K562 (cell line): ENCODE measurements at regions not wholly inside any gene's neighbourhood (a gene's known extent, or its start where the extent isn't known, plus 50 kb on each side); places are given as distances from the start of the nearest gene placed in this dataset.

Source experiments
- ATAC-seq: fragments of 200-7000 bp; cut with Tn5 transposase; 3 replicates; pipeline ENCODE4 v1.9.1; 2020; ENCODE audit warnings: moderate library complexity
- BruUV-seq: library from RNA; stranded (reverse); fragments of 400-500 nt; replicated peaks from 2 replicates; lab custom pipeline; 2021; lab: Mats Ljungman, UMichigan
- CTCF ChIA-PET: fragments of 300-600 bp; formaldehyde crosslinking; extraction: SDS; loops from one replicate; lab custom pipeline; 2021; ENCODE audit warnings: low intra/inter-chr PET ratio; lab: Yijun Ruan, JAX
- POLR2A ChIA-PET: fragments of 300-600, 350-650 bp; sonication (Branson Sonifier 250); formaldehyde crosslinking; extraction: SDS; loops from one replicate; lab custom pipeline; 2021; ENCODE audit warnings: antibody characterized with exemption, inconsistent platforms; lab: Yijun Ruan, JAX
- DNase-seq, 4 experiments: peaks; one replicate each; pipeline versions ENCODE4 v3.0.0 to v3.0.0-alpha.2; 2011 to 2018; ENCODE audit warnings: low spot score in 3 of 4, mixed read lengths in 3 of 4; ENCODE audit errors: extremely low read depth in 1 of 4
- FAIRE-seq: peaks from 2 replicates; lab custom pipeline; 2011; peaks lifted over from hg19 to GRCh38; lab: Jason Lieb, UNC
- H2AFZ ChIP-seq: 2 replicates; pipeline ENCODE4 v1.6.0; 2011; ENCODE audit warnings: low read depth, low read length, control low read depth, inconsistent platforms
- H3K27ac ChIP-seq: fragments of 200-600 bp; 3 replicates; pipeline ENCODE4 v1.8.0; 2011; ENCODE audit warnings: low read depth, mild to moderate bottlenecking, control low read depth, inconsistent platforms, low read length, moderate library complexity, mixed read lengths; ENCODE audit errors: extremely low read depth
- H3K27me3 ChIP-seq, 2 experiments: fragments of 300-600 bp in 1 of 2; 2 replicates in 1 of 2; 3 replicates in 1 of 2; pipeline versions ENCODE4 v1.6.0 to v1.8.0; 2011; ENCODE audit warnings: inconsistent platforms in 2 of 2, low read length in 2 of 2, mild to moderate bottlenecking in 1 of 2, mixed read lengths in 1 of 2, moderate library complexity in 1 of 2; ENCODE audit not compliant: control insufficient read depth in 2 of 2, insufficient read depth in 2 of 2
- H3K36me3 ChIP-seq: fragments of 300-600 bp; 3 replicates; pipeline ENCODE4 v1.8.0; 2011; ENCODE audit warnings: mild to moderate bottlenecking, low read length, inconsistent platforms; ENCODE audit not compliant: control insufficient read depth, insufficient read depth
- H3K4me1 ChIP-seq, 2 experiments: fragments of 200-600 bp in 1 of 2; replicated peaks in 1 of 2; 2 replicates in 1 of 2; 3 replicates in 1 of 2; pipeline versions ENCODE4 v1.5.1 to v1.8.0; 2011; ENCODE audit warnings: inconsistent platforms in 2 of 2, low read length in 2 of 2, mild to moderate bottlenecking in 1 of 2, mixed read lengths in 1 of 2, moderate library complexity in 1 of 2; ENCODE audit not compliant: control insufficient read depth in 2 of 2, insufficient read depth in 2 of 2
- H3K4me2 ChIP-seq: 2 replicates; pipeline ENCODE4 v1.6.1; 2011; ENCODE audit warnings: low read length, control low read depth, inconsistent platforms, mixed read lengths; ENCODE audit not compliant: insufficient read depth
- H3K4me3 ChIP-seq: fragments of 200-600 bp; sonication (generic), shearing (Covaris generic); 2 replicates; pipeline ENCODE4 v1.5.1; 2016; ENCODE audit warnings: control low read depth, inconsistent platforms
- H3K79me2 ChIP-seq: fragments of 200-600 bp; 3 replicates; pipeline ENCODE4 v1.8.0; 2011; ENCODE audit warnings: low read length, inconsistent platforms; ENCODE audit not compliant: control insufficient read depth, insufficient read depth
- H3K9ac ChIP-seq, 2 experiments: 2 replicates each; pipeline versions ENCODE4 v1.6.0 to v1.6.1; 2011; ENCODE audit warnings: low read depth in 2 of 2, low read length in 2 of 2, control low read depth in 1 of 2, inconsistent platforms in 1 of 2, mild to moderate bottlenecking in 1 of 2, mixed read lengths in 1 of 2; ENCODE audit not compliant: insufficient read depth in 1 of 2
- H3K9me1 ChIP-seq: one replicate; pipeline ENCODE4 v1.6.0; 2011; ENCODE audit warnings: inconsistent platforms, mild to moderate bottlenecking, low read length, moderate library complexity; ENCODE audit not compliant: control insufficient read depth, insufficient read depth
- H3K9me3 ChIP-seq: replicated peaks from 2 replicates; pipeline ENCODE4 v1.5.1; 2011; ENCODE audit warnings: low read depth, low read length, inconsistent platforms; ENCODE audit not compliant: control insufficient read depth, insufficient read depth
- H4K20me1 ChIP-seq: replicated peaks from 2 replicates; pipeline ENCODE4 v1.6.1; 2011; ENCODE audit warnings: low read length, inconsistent platforms, mixed read lengths; ENCODE audit not compliant: control insufficient read depth, insufficient read depth
- ATF1 ChIP-seq, 2 experiments: fragments of 450-650 bp in 1 of 2; IDR thresholded peaks; 2 replicates each; pipeline ENCODE4 v1.6.1; 2016; ENCODE audit warnings: missing compliant biosample characterization in 1 of 2, missing genetic modification characterization in 1 of 2
- BRF1 ChIP-seq: IDR thresholded peaks from 3 replicates; pipeline ENCODE4 v1.6.1; 2011; ENCODE audit warnings: borderline replicate concordance, mild to moderate bottlenecking; ENCODE audit not compliant: insufficient read length; ENCODE audit errors: extremely low read depth
- ERF ChIP-seq: fragments of 450-650 bp; formaldehyde crosslinking; IDR thresholded peaks from 2 replicates; pipeline ENCODE4 v1.4.0; 2020; ENCODE audit warnings: mild to moderate bottlenecking, mixed read lengths
- GABPB2 ChIP-seq: fragments of 250-450 bp; sonication (Bioruptor Pico); conservative IDR thresholded peaks from 2 replicates; pipeline ENCODE4 v1.5.1; 2021; ENCODE audit warnings: mild to moderate bottlenecking
- PREB ChIP-seq: sonication (generic); formaldehyde crosslinking; IDR thresholded peaks from 2 replicates; pipeline ENCODE4 v1.8.1; 2023; ENCODE audit warnings: mild to moderate bottlenecking, missing genetic modification reagents
- RAD51 ChIP-seq: fragments of 450-650 bp; IDR thresholded peaks from 2 replicates; pipeline ENCODE4 v1.7.1; 2016; ENCODE audit warnings: low read depth, mild to moderate bottlenecking, borderline replicate concordance
- SUPT5H ChIP-seq: fragments of 450-650 bp; IDR thresholded peaks from 2 replicates; pipeline ENCODE4 v1.6.1; 2016
- TRIM28 ChIP-seq: fragments of 450-650 bp; IDR thresholded peaks from 2 replicates; pipeline ENCODE4 v1.6.1; 2017
- ZFP91 ChIP-seq: sonication (generic); formaldehyde crosslinking; IDR thresholded peaks from 2 replicates; pipeline ENCODE4 v1.8.0; 2022; ENCODE audit warnings: mild to moderate bottlenecking, missing genetic modification reagents
- ZNF324 ChIP-seq: fragments of 250-450 bp; sonication (Bioruptor Pico); IDR thresholded peaks from 2 replicates; pipeline ENCODE4 v1.4.0; 2020; ENCODE audit warnings: mild to moderate bottlenecking
- ZNF76 ChIP-seq: fragments of 250-450 bp; sonication (Bioruptor Pico); IDR thresholded peaks from 2 replicates; pipeline ENCODE4 v1.4.0; 2020; ENCODE audit warnings: mild to moderate bottlenecking, moderate library complexity, borderline replicate concordance
- WGBS: fragments of 100-300 bp; shearing (Covaris generic); methylation state at CpG from one replicate; pipeline ENCODE4 v1.1.6; 2016; ENCODE audit warnings: low coverage, mixed read lengths; ENCODE audit not compliant: insufficient coverage; ENCODE audit errors: missing lambda C conversion rate; 5-methylcytosine and 5-hydroxymethylcytosine counted together
- in situ Hi-C: fragments of 300-500 bp; cut with MboI; formaldehyde crosslinking; loops from 4 replicates; pipeline ENCODE4 v1.15.0; 2018; ENCODE audit warnings: inconsistent platforms, mixed read lengths
- intact Hi-C: fragments of 100-400 bp; cut with micrococcal nuclease; formaldehyde crosslinking; loops from 2 replicates; pipeline ENCODE4 v1.14.2; 2022

GRCh38 chr13:79675931-79676660 is 195.1 kb downstream of the NDFIP2 start:
- POLR2A ChIA-PET, result no interaction called here
- Histone ChIP-seq H3K4me3 (no peak overlapping the region), H2AFZ (no peak overlapping the region), H3K27me3 (no peaks in the 10 kb centered on the region), H3K4me2 (no peak overlapping the region), H3K9me3 (no peaks in the 10 kb centered on the region), H3K27ac (no peak overlapping the region), H3K4me1 (no peaks in the 10 kb centered on the region), H3K9ac (no peak overlapping the region), H3K79me2 (no peaks in the 10 kb centered on the region), H3K9me1 (no peaks in the 10 kb centered on the region), H3K36me3 (no peaks in the 10 kb centered on the region), H4K20me1 (no peaks in the 10 kb centered on the region)
- FAIRE-seq, result no peak
- WGBS, result 0% methylated on average over 6 of the region's 7 CpGs
- CTCF ChIA-PET, result no interaction called here
- no peak for DNase-seq
- no peak for ATAC-seq
- in situ Hi-C loops, result no loop called here
- intact Hi-C loops, result no loop called here
- TF ChIP-seq ZNF76, result no peak
- TF ChIP-seq RAD51, result no peak
- TF ChIP-seq GABPB2, result no peak
- no peak for TF ChIP-seq ATF1 (CRISPR knock-in tag; IDR thresholded peaks at IDR 0.05)
- no peak for TF ChIP-seq ATF1 (tag; IDR thresholded peaks at IDR 0.05)
- no peak for TF ChIP-seq SUPT5H
- no peak for TF ChIP-seq BRF1
- no peak for TF ChIP-seq TRIM28
- TF ChIP-seq PREB (CRISPR knock-in tag), result no peak
- TF ChIP-seq ERF (CRISPR knock-in tag), result no peak
- no peak for TF ChIP-seq ZFP91 (CRISPR knock-in tag)
- no peak for TF ChIP-seq ZNF324 (CRISPR knock-in tag)
- no TSS peak for BruUV-seq
